Ascending aorta (tissue), 2 donors: ENCODE measurements at regions not wholly inside any gene's neighbourhood (a gene's known extent, or its start where the extent isn't known, plus 50 kb on each side); places are given as distances from the start of the nearest gene placed in this dataset.

Experiments
- DNase-seq, 2 donors: peaks; one replicate each; pipeline ENCODE4 v3.0.0-alpha.2; 2019; ENCODE audit warnings: low spot score in 2 of 2
- H3K27ac ChIP-seq, 2 donors: fragments of 200-600 bp; sonication (generic); one replicate each; pipeline ENCODE4 v1.5.1; 2016 to 2017; ENCODE audit warnings: mild to moderate bottlenecking in 1 of 2
- H3K27me3 ChIP-seq: fragments of 200-600 bp; sonication (generic); one replicate; pipeline ENCODE4 v1.5.1; 2017
- H3K36me3 ChIP-seq, 2 donors: fragments of 200-600 bp; sonication (generic); one replicate each; pipeline ENCODE4 v1.5.1; 2016
- H3K4me1 ChIP-seq, 2 donors: fragments of 200-600 bp; sonication (generic); one replicate each; pipeline ENCODE4 v1.5.1; 2016 to 2017; ENCODE audit warnings: mild to moderate bottlenecking in 1 of 2
- H3K4me3 ChIP-seq, 2 donors: fragments of 200-600 bp; sonication (generic); one replicate each; pipeline ENCODE4 v1.5.1; 2016 to 2017; ENCODE audit warnings: mild to moderate bottlenecking in 1 of 2
- H3K9me3 ChIP-seq, 2 donors: fragments of 200-600 bp; sonication (generic); one replicate each; pipeline ENCODE4 v1.5.1; 2016
- CTCF ChIP-seq, 3 experiments: fragments of 200-600 bp in 2 of 3; fragments of 450-650 bp in 1 of 3; sonication (generic) in 2 of 3; IDR thresholded peaks; one replicate each; pipeline ENCODE4 v1.5.1; 2016 to 2019; ENCODE audit warnings: antibody characterized with exemption in 3 of 3, mild to moderate bottlenecking in 1 of 3, moderate library complexity in 1 of 3
- intact Hi-C: fragments of 100-400 bp; cut with DNase I; formaldehyde crosslinking; loops from one replicate; pipeline ENCODE4 v1.15.1; 2023

DNA sequence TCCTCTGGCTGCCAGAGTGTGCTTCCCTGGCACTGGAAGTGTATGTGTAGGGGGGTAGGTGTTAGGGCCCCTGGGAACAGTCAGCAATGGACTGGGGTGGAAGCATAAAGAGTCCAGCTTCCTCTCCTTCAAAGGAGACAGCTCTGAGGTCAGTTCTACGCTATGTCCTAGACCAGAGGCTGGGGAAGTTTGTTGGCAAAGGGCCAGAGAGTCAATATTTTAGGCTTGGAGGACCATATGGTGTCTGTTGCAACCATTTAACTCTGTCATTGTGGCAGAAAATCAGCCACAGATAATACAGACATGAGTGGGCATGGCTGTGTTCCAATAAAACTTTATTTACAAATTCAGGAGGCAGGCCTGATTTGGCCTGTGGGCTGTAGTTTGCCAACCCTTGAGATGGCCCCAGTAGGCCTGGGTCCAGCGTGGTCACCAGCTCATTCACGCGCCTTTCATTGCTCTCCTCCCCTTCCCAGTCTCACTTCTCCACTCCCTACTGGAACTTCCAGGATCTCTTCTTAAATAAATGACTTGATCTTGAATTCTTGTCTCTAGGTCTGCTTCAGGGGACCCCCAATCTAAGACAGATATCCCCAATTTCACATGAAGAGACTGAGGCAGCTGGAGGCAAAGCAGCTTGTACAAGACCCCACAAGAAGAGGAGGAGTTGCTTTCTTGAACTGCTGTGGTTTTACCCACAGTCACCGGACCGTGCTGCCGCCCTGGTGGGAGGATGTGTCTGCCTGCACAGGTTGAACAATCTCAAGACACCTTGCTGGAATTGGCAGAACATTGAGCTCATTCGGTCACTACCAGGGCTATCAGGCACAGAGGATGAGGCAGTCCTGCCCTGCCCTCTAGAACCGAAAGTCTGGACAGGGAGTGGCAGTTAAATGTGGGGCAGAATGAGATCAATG is 162.4 kb upstream of the POU3F1 start:
- no peaks in the 10 kb centered on the region for H3K4me1 ChIP-seq
- no peak for DNase-seq
- no peak for TF ChIP-seq CTCF (IDR thresholded peaks at IDR 0.05)
- H3K36me3 ChIP-seq = no peaks in the 10 kb centered on the region
- H3K27me3 ChIP-seq = no peaks in the 10 kb centered on the region
- H3K4me3 ChIP-seq = no peak overlapping the region
- intact Hi-C loops = no loop called here
- no peaks in the 10 kb centered on the region for H3K9me3 ChIP-seq
- H3K27ac ChIP-seq = no peak overlapping the region

DNA sequence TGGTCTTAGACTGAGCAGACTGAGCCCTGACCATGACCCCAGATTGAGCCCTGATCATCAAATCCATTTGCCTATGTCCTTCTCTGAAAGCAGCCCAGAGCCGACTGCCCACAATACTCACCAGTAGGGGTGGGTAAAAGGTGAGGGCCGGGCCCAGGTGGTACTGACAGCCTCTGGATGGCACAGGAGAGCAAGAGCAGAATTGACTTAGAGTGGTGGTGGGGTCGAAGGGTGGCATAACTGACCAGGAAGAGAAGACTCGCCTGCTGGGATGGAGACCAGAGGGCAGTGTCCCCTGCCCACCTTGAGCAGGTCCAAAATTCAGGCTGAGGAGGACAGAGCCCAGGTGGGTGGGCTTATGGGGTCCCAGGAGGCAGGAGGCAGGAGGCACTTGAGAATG is 161.3 kb upstream of the POU3F1 start:
- TF ChIP-seq CTCF (IDR thresholded peaks at IDR 0.05) = no peak

DNA sequence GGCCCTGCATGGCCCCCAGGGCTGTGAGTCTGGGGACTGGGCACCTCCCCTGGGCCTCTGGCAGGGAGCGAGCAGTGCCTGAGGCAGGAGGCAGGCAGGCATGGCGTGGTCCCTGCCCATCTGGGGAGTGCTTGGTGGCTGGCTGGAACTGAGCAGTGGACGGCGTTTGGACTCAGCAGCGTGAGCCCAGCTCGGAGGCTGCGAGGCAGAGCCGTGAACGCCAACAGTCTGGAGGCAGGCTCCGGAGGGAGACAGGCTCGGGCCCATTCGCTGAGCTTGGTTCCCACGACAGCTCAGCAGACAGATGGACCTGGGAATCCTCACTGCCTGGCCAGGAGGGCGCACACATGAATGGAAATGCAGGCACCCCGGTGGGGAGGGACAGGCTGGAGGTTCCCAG is 160.7 kb upstream of the POU3F1 start:
- H3K4me1 ChIP-seq = no peaks in the 10 kb centered on the region
- no peak overlapping the region for H3K4me3 ChIP-seq
- no peak for DNase-seq
- no peaks in the 10 kb centered on the region for H3K9me3 ChIP-seq
- H3K27me3 ChIP-seq = no peaks in the 10 kb centered on the region
- no peaks in the 10 kb centered on the region for H3K36me3 ChIP-seq
- no peak for TF ChIP-seq CTCF (IDR thresholded peaks at IDR 0.05)
- no peak overlapping the region for H3K27ac ChIP-seq
- intact Hi-C loops = no loop called here

More for the DNA sequence above, 161.3 kb upstream of the POU3F1 start:
- Histone ChIP-seq H3K4me3 (no peak overlapping the region), H3K36me3 (no peaks in the 10 kb centered on the region), H3K27ac (no peak overlapping the region), H3K9me3 (no peaks in the 10 kb centered on the region), H3K27me3 (no peaks in the 10 kb centered on the region), H3K4me1 (no peaks in the 10 kb centered on the region)
- intact Hi-C loops = no loop called here
- no peak for DNase-seq

DNA sequence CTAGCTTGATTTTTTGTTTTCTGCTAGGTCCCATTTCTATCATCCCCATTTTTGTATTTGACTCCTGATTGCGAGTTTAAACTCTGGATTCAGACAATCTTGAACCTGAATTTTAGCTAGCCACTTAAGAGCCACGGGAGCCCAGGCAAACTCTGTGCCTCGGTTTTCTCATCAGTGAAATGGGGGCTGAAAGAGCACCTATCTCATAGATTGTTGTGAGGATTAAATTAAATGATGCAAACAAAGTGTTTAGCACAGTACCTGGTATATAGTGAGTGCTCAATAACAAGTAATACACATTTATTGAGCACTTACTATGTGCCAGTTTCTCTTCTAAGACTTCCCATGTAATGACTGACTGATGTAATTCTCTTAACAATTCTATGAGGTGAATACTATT is 158.1 kb upstream of the POU3F1 start:
- Histone ChIP-seq H3K9me3 (no peaks in the 10 kb centered on the region), H3K27ac (no peak overlapping the region), H3K27me3 (no peaks in the 10 kb centered on the region), H3K36me3 (no peaks in the 10 kb centered on the region), H3K4me3 (no peak overlapping the region), H3K4me1 (no peaks in the 10 kb centered on the region)
- intact Hi-C loops = no loop called here
- DNase-seq = no peak
- no peak for TF ChIP-seq CTCF (IDR thresholded peaks at IDR 0.05)

DNA sequence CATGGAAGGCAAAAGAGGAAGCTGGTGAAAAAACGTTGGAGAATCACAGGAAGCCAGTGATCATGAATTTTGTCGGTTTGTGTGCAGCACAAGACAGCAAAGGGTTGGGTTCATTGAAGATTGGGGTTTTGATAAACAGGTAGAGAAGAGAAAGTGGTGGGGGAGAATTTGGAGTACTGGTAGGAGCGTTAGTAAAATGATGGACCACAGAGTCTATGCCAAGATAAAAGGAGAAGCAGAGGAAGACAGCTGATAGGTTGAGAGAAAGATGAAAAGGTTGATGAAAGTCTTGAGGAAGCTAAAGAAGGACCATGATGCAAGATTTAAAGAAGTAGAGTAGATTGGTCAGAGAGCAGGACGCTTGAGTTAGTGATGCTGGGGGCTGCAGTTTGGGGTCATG is 156.8 kb upstream of the POU3F1 start:
- intact Hi-C loops = no loop called here
- Histone ChIP-seq H3K27me3 (no peaks in the 10 kb centered on the region), H3K4me1 (no peaks in the 10 kb centered on the region), H3K4me3 (no peak overlapping the region), H3K27ac (no peak overlapping the region), H3K36me3 (no peaks in the 10 kb centered on the region), H3K9me3 (no peaks in the 10 kb centered on the region)
- DNase-seq = no peak
- no peak for TF ChIP-seq CTCF (IDR thresholded peaks at IDR 0.05)
